HepG2 (cell line): ENCODE measurements at regions not wholly inside any gene's neighbourhood (a gene's known extent, or its start where the extent isn't known, plus 50 kb on each side); places are given as distances from the start of the nearest gene placed in this dataset.

Experiments
- ATAC-seq: fragments of 200-7000 bp; cut with Tn5 transposase; 3 replicates; pipeline ENCODE4 v1.9.1; 2020; ENCODE audit warnings: mild to moderate bottlenecking, moderate library complexity
- BruUV-seq: library from RNA; stranded (reverse); fragments of 400-500 nt; replicated peaks from 2 replicates; lab custom pipeline; 2021; lab: Mats Ljungman, UMichigan
- CTCF ChIA-PET: fragments of 300-600 bp; formaldehyde crosslinking; extraction: SDS; loops from one replicate; lab custom pipeline; 2021; ENCODE audit warnings: low total read pairs, inconsistent platforms, low intra/inter-chr PET ratio; lab: Yijun Ruan, JAX
- POLR2A ChIA-PET: fragments of 350-600 bp; sonication (Branson Sonifier 250); formaldehyde crosslinking; loops from one replicate; lab custom pipeline; 2020; ENCODE audit warnings: antibody characterized with exemption, inconsistent platforms; lab: Yijun Ruan, JAX
- DNase-seq: peaks from one replicate; pipeline ENCODE4 v3.0.0-alpha.2; 2015; ENCODE audit warnings: low spot score
- FAIRE-seq: peaks from 3 replicates; lab custom pipeline; 2011; peaks lifted over from hg19 to GRCh38; lab: Jason Lieb, UNC
- H2AFZ ChIP-seq: one replicate; pipeline ENCODE4 v1.6.1; 2011; ENCODE audit warnings: low read length, inconsistent platforms
- H3K27ac ChIP-seq: fragments of 300-600 bp; 3 replicates; pipeline ENCODE4 v1.8.0; 2011; ENCODE audit warnings: mixed run types, mild to moderate bottlenecking, mixed read lengths, low read length, inconsistent platforms; ENCODE audit not compliant: insufficient read depth; ENCODE audit errors: extremely low read length
- H3K27me3 ChIP-seq, 2 experiments: fragments of 200-600 bp in 1 of 2; 2 replicates in 1 of 2; 3 replicates in 1 of 2; pipeline versions ENCODE4 v1.6.0 to v1.8.0; 2011; ENCODE audit warnings: low read length in 2 of 2, mild to moderate bottlenecking in 2 of 2, moderate library complexity in 2 of 2, inconsistent platforms in 1 of 2; ENCODE audit not compliant: insufficient read depth in 2 of 2, control insufficient read depth in 1 of 2
- H3K36me3 ChIP-seq, 2 experiments: fragments of 200-600 bp in 1 of 2; replicated peaks in 1 of 2; 2 replicates in 1 of 2; 3 replicates in 1 of 2; pipeline versions ENCODE4 v1.5.1 to v1.8.0; 2011; ENCODE audit warnings: low read length in 2 of 2, inconsistent platforms in 1 of 2; ENCODE audit not compliant: insufficient read depth in 2 of 2, control insufficient read depth in 1 of 2
- H3K4me1 ChIP-seq: 2 replicates; pipeline ENCODE4 v1.5.1; 2012; ENCODE audit warnings: low read length, inconsistent platforms; ENCODE audit not compliant: insufficient read depth
- H3K4me2 ChIP-seq: 2 replicates; pipeline ENCODE4 v1.6.0; 2011; ENCODE audit warnings: low read depth, low read length, inconsistent platforms
- H3K4me3 ChIP-seq, 3 experiments: fragments of 200-600 bp in 1 of 3; sonication (generic), shearing (Covaris generic) in 1 of 3; replicated peaks in 1 of 3; 2 replicates each; pipeline ENCODE4 v1.5.1; 2011 to 2016; ENCODE audit warnings: low read length in 3 of 3, inconsistent platforms in 2 of 3, low read depth in 2 of 3, mild to moderate bottlenecking in 2 of 3, control low read depth in 1 of 3, mixed read lengths in 1 of 3; ENCODE audit not compliant: insufficient read depth in 1 of 3
- H3K79me2 ChIP-seq: one replicate; pipeline ENCODE4 v1.6.1; 2011; ENCODE audit warnings: low read length, inconsistent platforms; ENCODE audit not compliant: insufficient read depth
- H3K9ac ChIP-seq: 2 replicates; pipeline ENCODE4 v1.6.0; 2011; ENCODE audit warnings: mild to moderate bottlenecking, low read depth, low read length, inconsistent platforms; ENCODE audit not compliant: insufficient read depth
- H3K9me3 ChIP-seq: 2 replicates; pipeline ENCODE4 v1.5.1; 2012; ENCODE audit warnings: mild to moderate bottlenecking, low read length
- H4K20me1 ChIP-seq: 2 replicates; pipeline ENCODE4 v1.6.0; 2011; ENCODE audit warnings: inconsistent platforms, mild to moderate bottlenecking, low read length, moderate library complexity; ENCODE audit not compliant: insufficient read depth
- CENPX ChIP-seq: sonication (generic); formaldehyde crosslinking; IDR thresholded peaks from 2 replicates; pipeline ENCODE4 v1.9.0; 2021; ENCODE audit warnings: mild to moderate bottlenecking, missing genetic modification reagents, moderate library complexity
- DMTF1 ChIP-seq: sonication (generic); formaldehyde crosslinking; IDR thresholded peaks from 2 replicates; pipeline ENCODE4 v1.4.0; 2020; ENCODE audit warnings: mild to moderate bottlenecking, missing genetic modification reagents
- DNMT3B ChIP-seq: conservative IDR thresholded peaks from 2 replicates; pipeline ENCODE4 v1.6.1; 2016; ENCODE audit warnings: missing biosample characterization, control low read depth
- ELK4 ChIP-seq: sonication (generic); formaldehyde crosslinking; IDR thresholded peaks from 2 replicates; pipeline ENCODE4 v1.9.0; 2021; ENCODE audit warnings: missing genetic modification reagents, borderline replicate concordance
- GLI4 ChIP-seq: sonication (generic); formaldehyde crosslinking; IDR thresholded peaks from 2 replicates; pipeline ENCODE4 v1.5.1; 2020; ENCODE audit warnings: missing genetic modification reagents, mild to moderate bottlenecking, moderate library complexity, borderline replicate concordance
- HNRNPL ChIP-seq: fragments of 200-400 bp; formaldehyde crosslinking; IDR thresholded peaks from 2 replicates; pipeline ENCODE4 v1.6.1; 2017; ENCODE audit warnings: mild to moderate bottlenecking, low read depth, low read length
- MAF1 ChIP-seq: sonication (generic); formaldehyde crosslinking; IDR thresholded peaks from 2 replicates; pipeline ENCODE4 v1.5.0; 2020; ENCODE audit warnings: missing genetic modification reagents, borderline replicate concordance
- MXI1 ChIP-seq: IDR thresholded peaks from 3 replicates; pipeline ENCODE4 v1.6.1; 2012; ENCODE audit warnings: low read depth, low read length, inconsistent platforms, borderline replicate concordance
- MYPOP ChIP-seq: sonication (generic); formaldehyde crosslinking; IDR thresholded peaks from 2 replicates; pipeline ENCODE4 v1.8.1; 2023; ENCODE audit warnings: mild to moderate bottlenecking, moderate library complexity, missing genetic modification reagents
- PITX1 ChIP-seq: sonication (generic); formaldehyde crosslinking; IDR thresholded peaks from 2 replicates; pipeline ENCODE4 v1.5.1; 2020; ENCODE audit warnings: mild to moderate bottlenecking, missing genetic modification reagents
- POGK ChIP-seq: sonication (generic); formaldehyde crosslinking; conservative IDR thresholded peaks from 2 replicates; pipeline ENCODE4 v1.8.0; 2022; ENCODE audit warnings: mild to moderate bottlenecking, moderate library complexity, missing genetic modification reagents
- REL ChIP-seq: sonication (generic); formaldehyde crosslinking; conservative IDR thresholded peaks from 2 replicates; pipeline ENCODE4 v1.8.0; 2022; ENCODE audit warnings: mild to moderate bottlenecking, missing genetic modification reagents, moderate library complexity
- RNF219 ChIP-seq: sonication (generic); formaldehyde crosslinking; IDR thresholded peaks from 2 replicates; pipeline ENCODE4 v1.5.0; 2020; ENCODE audit warnings: mild to moderate bottlenecking, missing genetic modification reagents
- SMARCE1 ChIP-seq: fragments of 450-650 bp; IDR thresholded peaks from 2 replicates; pipeline ENCODE4 v1.6.1; 2017; ENCODE audit warnings: borderline replicate concordance
- ZBTB34 ChIP-seq: sonication (generic); formaldehyde crosslinking; IDR thresholded peaks from 2 replicates; pipeline ENCODE4 v1.8.0; 2022; ENCODE audit warnings: mild to moderate bottlenecking, missing genetic modification reagents
- WGBS: methylation state at CpG from one replicate; pipeline ENCODE4 v1.1.6; 2017; ENCODE audit warnings: low lambda C conversion rate; 5-methylcytosine and 5-hydroxymethylcytosine counted together
- in situ Hi-C: cut with HindIII; loops from 2 replicates; pipeline ENCODE4 v1.10.0; 2017; ENCODE audit warnings: low pct_unique_long_range_greater_than_20kb; ENCODE audit not compliant: extremely low pct_ligation_motif_present
- intact Hi-C: fragments of 100-400 bp; cut with micrococcal nuclease; formaldehyde crosslinking; loops from one replicate; pipeline ENCODE4 v1.10.0; 2022; ENCODE audit not compliant: unreplicated experiment

- H2AFZ ChIP-seq = no peak overlapping the region
- no peak for ATAC-seq
- ChIA-PET POLR2A (no interaction called here), CTCF (no interaction called here)
- H3K36me3 ChIP-seq = no peaks in the 10 kb centered on the region
- no peak overlapping the region for H3K27ac ChIP-seq
- no peaks in the 10 kb centered on the region for H3K27me3 ChIP-seq
- no peaks in the 10 kb centered on the region for H3K79me2 ChIP-seq
- no peaks in the 10 kb centered on the region for H3K9me3 ChIP-seq
- no TSS peak for BruUV-seq
- H3K4me2 ChIP-seq = no peak overlapping the region
- WGBS = 0% methylated on average over 2 of the region's 2 CpGs
- no peak overlapping the region for H3K9ac ChIP-seq
- no peak for FAIRE-seq
- intact Hi-C loops (no loop called here), in situ Hi-C loops (no loop called here)
- no peaks in the 10 kb centered on the region for H3K4me1 ChIP-seq
- no peak overlapping the region for H3K4me3 ChIP-seq
- no peak for DNase-seq
- no peaks in the 10 kb centered on the region for H4K20me1 ChIP-seq
- TF ChIP-seq PITX1 (CRISPR knock-in tag) (no peak), DMTF1 (CRISPR knock-in tag) (no peak), CENPX (CRISPR knock-in tag) (no peak), ZBTB34 (no peak), REL (CRISPR knock-in tag) (no peak), DNMT3B (CRISPR knock-in tag) (no peak), MAF1 (CRISPR knock-in tag) (no peak), POGK (CRISPR knock-in tag) (no peak), SMARCE1 (no peak), RNF219 (no peak), HNRNPL (no peak), ELK4 (CRISPR knock-in tag) (no peak), GLI4 (CRISPR knock-in tag) (no peak), MYPOP (CRISPR knock-in tag) (no peak), MXI1 (no peak)
Observed at GRCh38 chrY:6786960-6787359, 123.5 kb upstream of the TBL1Y start.
